GM03348 (cell line): ENCODE measurements at regions not wholly inside any gene's neighbourhood (a gene's known extent, or its start where the extent isn't known, plus 50 kb on each side); places are given as distances from the start of the nearest gene placed in this dataset.
A peak's percentile ranks its signal among the peaks of the same experiment; 100 is the strongest.
"Not testable (repeated sequence)": the region's sequence is repeated elsewhere in the genome, so short reads cannot be mapped to it uniquely, and the experiment has no call there.

Experiments used
- DNase-seq: peaks from one replicate; pipeline ENCODE4 v3.0.0; 2012; ENCODE audit warnings: low spot score

DNA sequence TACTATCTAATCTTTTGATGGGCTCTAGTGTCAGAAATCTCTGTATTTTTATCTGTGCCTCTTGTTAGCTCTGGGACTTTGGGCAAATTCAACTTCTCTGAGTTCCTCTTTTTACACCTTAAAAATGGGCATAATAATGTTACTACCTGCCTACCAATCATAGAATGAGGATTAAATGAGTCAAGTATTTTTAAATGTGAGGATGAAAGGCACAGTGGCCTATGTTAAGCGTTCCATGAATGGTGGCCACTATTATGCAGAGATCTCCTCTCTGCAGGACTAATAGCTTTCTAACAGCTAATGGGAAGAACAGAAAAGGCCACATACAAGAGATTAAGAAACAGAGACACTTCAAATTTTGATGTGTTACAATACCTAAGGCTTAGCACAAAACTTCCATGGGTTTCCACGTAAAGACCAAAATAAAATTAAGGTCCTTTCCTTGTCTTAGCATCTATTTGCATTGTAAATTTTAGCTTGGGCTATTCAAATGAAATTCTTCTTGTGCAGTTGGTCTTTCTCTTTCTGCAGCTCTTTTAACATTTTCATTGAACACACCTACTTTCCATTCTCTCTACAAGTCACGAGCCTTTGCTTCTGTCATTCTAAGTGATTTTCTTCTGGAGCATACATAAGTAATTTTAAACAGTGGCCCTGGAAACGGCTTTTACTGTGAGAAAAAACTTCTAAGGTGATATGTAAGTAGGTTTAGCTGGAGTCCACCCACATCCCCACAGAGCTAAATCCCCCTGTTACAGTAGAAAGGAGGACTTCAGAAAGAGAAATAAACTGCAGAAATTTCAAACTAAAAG is 117.9 kb upstream of the MED14 start:
- no peak for DNase-seq

GRCh38 chrX:40853816-40854123 is 118.4 kb upstream of the MED14 start:
- no peak for DNase-seq

DNA sequence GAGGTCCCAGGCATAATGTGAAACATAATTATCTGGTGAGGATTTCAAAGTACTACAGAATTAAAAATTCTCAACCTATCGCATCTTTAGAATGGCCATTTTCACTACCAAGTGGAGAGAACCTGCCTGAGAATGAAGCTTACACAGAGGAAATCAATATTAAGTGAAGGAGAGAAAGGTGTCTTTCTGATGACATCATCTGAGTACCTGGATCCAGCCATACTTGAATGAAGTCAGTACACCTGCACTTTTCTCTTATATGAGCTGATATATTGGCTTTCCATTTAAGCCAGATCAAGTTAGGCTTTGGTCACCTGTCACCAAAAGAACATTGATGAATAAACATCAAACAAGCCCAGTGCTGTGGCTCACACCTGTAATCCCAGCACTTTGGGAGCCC is 118.9 kb upstream of the MED14 start:
- DNase-seq = no peak

GRCh38 chrX:40855411-40855810 is 120.1 kb upstream of the MED14 start:
- no peak for DNase-seq

- DNase-seq = no peak
These were observed 120.7 kb upstream of the MED14 start for GRCh38 chrX:40855932-40856515.

- not testable (repeated sequence) for DNase-seq
These were observed 126.7 kb upstream of the MED14 start for GRCh38 chrX:40861952-40862554.

DNA sequence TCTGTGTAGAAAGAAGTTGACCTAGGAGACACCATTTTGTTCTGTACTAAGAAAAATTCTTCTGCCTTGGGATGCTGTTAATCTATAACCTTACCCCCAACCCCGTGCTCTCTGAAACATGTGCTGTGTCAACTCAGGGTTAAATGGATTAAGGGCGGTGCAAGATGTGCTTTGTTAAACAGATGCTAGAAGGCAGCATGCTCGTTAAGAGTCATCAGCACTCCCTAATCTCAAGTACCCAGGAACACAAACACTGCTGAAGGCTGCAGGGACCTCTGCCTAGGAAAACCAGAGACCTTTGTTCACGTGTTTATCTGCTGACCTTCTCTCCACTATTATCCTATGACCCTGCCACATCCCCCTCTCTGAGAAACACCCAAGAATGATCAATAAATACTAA is 127.9 kb upstream of the MED14 start:
- not testable (repeated sequence) for DNase-seq

DNA sequence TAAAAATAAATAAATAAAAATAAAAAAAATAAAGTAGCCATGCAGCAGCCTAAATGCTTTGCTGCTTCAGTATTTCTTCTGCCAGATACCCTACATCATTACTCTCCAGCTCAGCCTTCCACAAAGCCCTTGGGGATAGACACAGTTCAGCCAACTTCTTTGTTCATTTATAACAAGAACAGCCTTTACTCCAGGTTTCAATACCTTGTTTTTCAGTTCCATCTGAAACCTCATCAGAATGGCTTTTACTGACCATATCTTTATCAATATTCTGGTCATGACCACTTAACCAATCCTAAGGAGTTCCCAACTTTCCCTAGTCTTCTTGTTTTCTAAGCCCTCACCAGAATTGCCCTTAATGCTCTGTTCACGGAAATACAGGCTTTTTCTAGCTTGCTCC is 128.3 kb upstream of the MED14 start:
- no peak for DNase-seq

DNA sequence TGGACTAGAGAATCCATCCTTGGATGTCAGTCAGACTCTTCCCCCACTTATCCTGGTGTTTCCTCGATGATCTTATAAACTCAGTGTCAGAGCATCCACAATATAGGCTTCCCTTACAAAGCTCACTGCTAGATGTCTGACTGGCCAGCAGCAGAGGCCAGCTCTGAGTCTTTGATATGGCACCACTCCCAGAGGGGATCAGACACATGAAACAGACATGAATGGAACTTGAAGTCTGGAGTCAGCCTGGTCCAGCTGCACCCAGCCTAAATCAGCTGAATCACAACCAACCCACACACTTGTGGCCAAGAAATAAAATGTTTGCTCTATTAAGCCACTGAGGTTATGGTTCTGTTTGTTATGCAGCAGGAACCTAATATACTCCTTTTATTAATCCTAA is 129.6 kb upstream of the MED14 start:
- peak; percentile 48 for DNase-seq

DNA sequence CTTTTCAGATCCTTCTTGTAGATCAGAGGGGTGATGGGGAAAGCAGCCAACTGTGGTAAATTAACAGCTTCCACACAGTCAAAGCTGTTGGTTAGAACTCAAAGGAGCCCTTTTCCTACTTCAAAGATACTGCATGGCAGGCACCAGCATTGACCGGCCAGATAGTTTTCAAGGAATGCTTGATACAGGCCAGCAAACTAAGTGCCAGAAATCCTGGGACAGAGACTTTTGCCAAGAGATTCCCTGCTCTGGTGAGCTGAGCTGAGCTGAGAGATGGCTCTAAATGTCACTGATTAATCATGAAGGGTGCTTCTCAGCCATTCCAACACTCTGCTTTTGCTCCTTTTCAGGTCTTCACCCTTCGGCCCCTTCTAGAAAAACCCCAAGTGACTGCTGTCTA is 131.6 kb upstream of the MED14 start:
- DNase-seq = peak; percentile 29

DNA sequence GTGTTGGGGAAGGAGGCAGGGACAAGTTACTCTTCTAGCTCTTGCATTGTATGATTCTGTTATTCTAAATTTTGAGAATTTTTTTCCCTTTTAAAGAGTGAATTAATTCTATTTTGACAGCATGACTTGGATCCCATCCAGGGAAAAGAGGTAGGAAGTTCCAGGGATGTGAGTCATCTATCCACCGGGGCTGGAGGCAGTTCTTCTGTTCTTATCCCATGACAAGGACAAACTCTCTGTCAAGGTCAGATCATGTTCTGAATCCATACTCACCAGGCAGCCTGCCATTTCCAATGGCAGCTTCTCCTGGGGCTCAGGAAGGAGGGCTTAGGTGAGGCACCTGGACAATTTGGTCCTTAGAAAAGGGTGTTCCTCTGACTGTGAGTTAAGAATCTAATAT is 132.0 kb upstream of the MED14 start:
- peak; percentile 31 for DNase-seq

- no peak for DNase-seq
These were observed 133.5 kb upstream of the MED14 start for GRCh38 chrX:40868868-40869267.

DNA sequence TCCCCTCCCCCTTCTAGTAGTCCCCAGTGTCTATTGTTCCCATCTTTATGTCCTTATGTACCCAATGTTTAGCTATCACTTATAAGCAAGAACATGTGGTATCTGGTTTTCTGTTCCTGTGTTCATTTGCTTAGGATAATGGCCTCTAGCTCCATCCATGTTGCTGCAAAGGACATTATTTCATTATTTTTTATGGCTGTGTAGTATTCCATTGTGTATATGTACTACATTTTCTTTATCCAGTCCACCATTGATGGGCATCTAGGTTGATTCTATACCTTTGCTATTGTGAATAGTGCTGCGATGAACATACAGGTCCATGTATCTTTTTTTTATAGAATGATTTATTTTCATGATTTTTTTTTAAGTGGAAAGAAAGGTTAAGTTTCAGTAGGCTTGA is 135.6 kb upstream of the MED14 start:
- not testable (repeated sequence) for DNase-seq

- peak; percentile 14 for DNase-seq
These were observed 136.2 kb upstream of the MED14 start for GRCh38 chrX:40871385-40872082.

DNA sequence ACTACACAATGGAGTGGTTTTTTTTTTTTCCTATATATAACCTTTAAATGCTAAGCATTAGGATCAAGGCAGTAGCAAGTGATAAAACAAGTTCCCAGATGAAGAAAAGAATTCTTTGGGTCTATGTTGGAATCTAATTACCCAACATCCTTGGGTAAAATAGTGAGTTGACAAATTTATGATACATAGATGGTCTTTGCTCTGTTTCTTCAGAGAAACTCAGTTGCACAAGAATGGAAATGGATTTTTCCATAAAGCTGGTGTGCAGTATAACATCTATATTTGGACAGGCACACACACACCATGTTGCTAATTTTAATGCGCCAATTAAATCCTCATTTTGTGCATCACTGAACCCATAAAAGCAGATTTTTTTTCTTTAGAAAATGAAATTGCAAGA is 137.0 kb upstream of the MED14 start:
- no peak for DNase-seq

GRCh38 chrX:40875476-40875875 is 140.1 kb upstream of the MED14 start:
- DNase-seq = no peak

DNA sequence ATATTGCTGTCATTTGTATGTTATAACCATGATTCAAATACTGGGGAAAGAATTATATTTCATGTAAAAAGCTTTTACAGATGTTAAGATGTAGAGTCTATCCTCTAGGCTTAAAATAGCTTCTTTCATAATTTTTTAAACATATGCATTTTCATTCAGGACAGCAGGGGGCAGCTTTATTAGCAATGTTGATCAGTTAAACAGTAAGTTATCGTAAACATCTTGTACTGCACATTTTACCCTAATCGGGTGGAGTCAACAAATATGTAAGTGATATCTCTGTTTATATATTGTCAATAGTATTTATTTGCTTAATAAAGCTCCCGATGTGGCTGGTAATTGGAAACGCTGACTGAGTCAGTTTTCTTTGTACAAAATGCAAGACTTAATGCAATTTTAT is 142.5 kb upstream of the MED14 start:
- peak; percentile 15 for DNase-seq

GRCh38 chrX:40878766-40879165 is 143.4 kb upstream of the MED14 start:
- no peak for DNase-seq

DNA sequence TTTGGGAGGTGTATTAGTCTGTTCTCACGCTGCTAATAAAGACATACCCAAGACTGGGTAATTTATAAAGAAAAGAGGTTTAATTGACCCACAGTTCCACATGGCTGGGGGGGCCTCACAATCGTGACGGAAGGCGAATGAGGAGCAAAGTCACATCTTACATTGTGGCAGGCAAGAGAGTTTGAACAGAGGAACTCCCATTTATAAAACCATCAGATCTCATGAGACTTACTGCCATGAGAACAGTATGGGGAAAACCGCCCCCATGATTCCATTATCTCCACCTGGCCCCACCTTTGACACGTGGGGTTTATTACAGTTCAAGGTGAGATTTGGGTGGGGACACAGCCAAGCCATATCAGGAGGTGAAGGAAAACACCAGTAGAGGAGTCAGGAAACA is 143.8 kb upstream of the MED14 start:
- DNase-seq = not testable (repeated sequence)

- DNase-seq = no peak
These were observed 145.4 kb upstream of the MED14 start for GRCh38 chrX:40880712-40881111.

- DNase-seq = no peak
These were observed 147.8 kb upstream of the MED14 start for GRCh38 chrX:40883021-40883619.

DNA sequence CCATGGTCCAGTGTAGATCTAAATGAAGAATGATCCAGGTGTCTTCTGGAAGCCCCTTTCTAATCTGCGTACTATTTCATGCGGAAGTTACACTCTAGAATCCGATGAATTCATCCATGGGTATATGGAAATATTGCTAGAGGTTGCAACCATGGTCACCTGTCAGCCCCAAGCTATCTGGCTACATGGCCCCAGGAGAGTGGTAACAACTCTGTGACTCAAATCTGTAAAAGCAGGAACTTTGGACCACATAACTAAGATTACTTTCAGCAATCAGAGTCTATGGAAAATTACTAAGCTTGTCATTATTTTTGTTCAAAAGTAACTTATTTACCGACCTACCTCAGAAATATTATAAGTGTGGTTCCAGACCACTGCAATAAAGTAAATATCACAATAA is 150.6 kb upstream of the MED14 start:
- no peak for DNase-seq

GRCh38 chrX:40887476-40887875 is 152.1 kb upstream of the MED14 start:
- no peak for DNase-seq
